ENCODE measurements at regions not wholly inside any gene's neighbourhood (a gene's known extent, or its start where the extent isn't known, plus 50 kb on each side); places are given as distances from the start of the nearest gene placed in this dataset.

- H3F3A ChIP-seq (ENCODE audit: insufficient read depth, low read depth) = no peaks in the 10 kb centered on the region
- H3K79me2 ChIP-seq (ENCODE audit: low read depth) = no peaks in the 10 kb centered on the region
- ChIA-PET CTCF (no interaction called here), POLR2A (ENCODE audit: unreplicated experiment) (no interaction called here)
- H2AFZ ChIP-seq = no peak overlapping the region
- no peak overlapping the region for H3K4me2 ChIP-seq
- no peak for TF ChIP-seq EZH2 (IDR thresholded peaks at IDR 0.05; ENCODE audit: low read depth)
- TF ChIP-seq CTCF (conservative IDR thresholded peaks at IDR 0.05) = no peak
- no peaks in the 10 kb centered on the region for H3K9me2 ChIP-seq (ENCODE audit: insufficient read depth)
- no peaks in the 10 kb centered on the region for H3K27me3 ChIP-seq (ENCODE audit: insufficient read depth, low read depth)
- H3K36me3 ChIP-seq (ENCODE audit: low read depth) = no peaks in the 10 kb centered on the region
- no peak overlapping the region for H3K4me3 ChIP-seq
- H3K4me1 ChIP-seq (replicated peaks; ENCODE audit: insufficient read depth) = no peaks in the 10 kb centered on the region
- no peak overlapping the region for H3K27ac ChIP-seq
- H4K20me1 ChIP-seq (ENCODE audit: insufficient read depth) = no peaks in the 10 kb centered on the region
- no peaks in the 10 kb centered on the region for H3K9me3 ChIP-seq (ENCODE audit: insufficient read depth, low read depth)
- DNase-seq = no peak
- intact Hi-C loops (cut with micrococcal nuclease; ENCODE audit: unreplicated experiment) = no loop called here
- BruUV-seq (replicated peaks) = no TSS peak
These were observed 68.6 kb upstream of the RGS2 start for GRCh38 chr1:192740214-192740613.

- H3K79me2 ChIP-seq (ENCODE audit: low read depth) = no peaks in the 10 kb centered on the region
- no peak for DNase-seq
- H3K27ac ChIP-seq = no peak overlapping the region
- no TSS peak for BruUV-seq (replicated peaks)
- no peaks in the 10 kb centered on the region for H3K9me2 ChIP-seq (ENCODE audit: insufficient read depth)
- H4K20me1 ChIP-seq (ENCODE audit: insufficient read depth) = no peaks in the 10 kb centered on the region
- intact Hi-C loops (cut with micrococcal nuclease; ENCODE audit: unreplicated experiment) = no loop called here
- no peaks in the 10 kb centered on the region for H3K27me3 ChIP-seq (ENCODE audit: insufficient read depth, low read depth)
- no peak overlapping the region for H3K4me2 ChIP-seq
- H3K36me3 ChIP-seq (ENCODE audit: low read depth) = no peaks in the 10 kb centered on the region
- no peak overlapping the region for H2AFZ ChIP-seq
- ChIA-PET CTCF (no interaction called here), POLR2A (ENCODE audit: unreplicated experiment) (no interaction called here)
- no peak overlapping the region for H3K4me3 ChIP-seq
- no peaks in the 10 kb centered on the region for H3K9me3 ChIP-seq (ENCODE audit: insufficient read depth, low read depth)
- TF ChIP-seq EZH2 (IDR thresholded peaks at IDR 0.05; ENCODE audit: low read depth) (no peak), CTCF (conservative IDR thresholded peaks at IDR 0.05) (no peak)
- H3K4me1 ChIP-seq (replicated peaks; ENCODE audit: insufficient read depth) = no peaks in the 10 kb centered on the region
- no peaks in the 10 kb centered on the region for H3F3A ChIP-seq (ENCODE audit: insufficient read depth, low read depth)
These were observed 67.7 kb upstream of the RGS2 start for GRCh38 chr1:192741095-192741494.

GRCh38 chr1:192747301-192747700 is 61.5 kb upstream of the RGS2 start:
- Histone ChIP-seq H3K4me3 (no peak overlapping the region), H3K4me2 (no peak overlapping the region), H3K9me3 (ENCODE audit: insufficient read depth, low read depth) (peaks cover 5% of the 10 kb centered on the region; the same call in 1 of the 2 replicates), H3K27ac (peak overlapping the region; percentile 54; the same call in 1 of the 2 replicates), H4K20me1 (ENCODE audit: insufficient read depth) (no peaks in the 10 kb centered on the region), H3K4me1 (replicated peaks; ENCODE audit: insufficient read depth) (peaks cover 19% of the 10 kb centered on the region), H2AFZ (peak overlapping the region; percentile 66; the same call in 1 of the 2 replicates), H3F3A (ENCODE audit: insufficient read depth, low read depth) (no peaks in the 10 kb centered on the region), H3K9me2 (ENCODE audit: insufficient read depth) (no peaks in the 10 kb centered on the region), H3K27me3 (ENCODE audit: insufficient read depth, low read depth) (no peaks in the 10 kb centered on the region), H3K36me3 (ENCODE audit: low read depth) (no peaks in the 10 kb centered on the region), H3K79me2 (ENCODE audit: low read depth) (no peaks in the 10 kb centered on the region)
- POLR2A ChIA-PET (ENCODE audit: unreplicated experiment) = no interaction called here
- DNase-seq = no peak
- no TSS peak for BruUV-seq (replicated peaks)
- CTCF ChIA-PET = no interaction called here
- intact Hi-C loops (cut with micrococcal nuclease; ENCODE audit: unreplicated experiment) = no loop called here
- TF ChIP-seq EZH2 (IDR thresholded peaks at IDR 0.05; ENCODE audit: low read depth) (no peak), CTCF (conservative IDR thresholded peaks at IDR 0.05) (no peak)

All from PC-9 (cell line).